Osteoblast (primary cell): ENCODE measurements at regions not wholly inside any gene's neighbourhood (a gene's known extent, or its start where the extent isn't known, plus 50 kb on each side); places are given as distances from the start of the nearest gene placed in this dataset.

Source experiments
- DNase-seq: peaks from one replicate; pipeline ENCODE4 v3.0.0; 2011; ENCODE audit warnings: low spot score, mixed read lengths; ENCODE audit not compliant: insufficient read length; ENCODE audit errors: missing footprints
- H2AFZ ChIP-seq: 2 replicates; pipeline ENCODE4 v1.6.0; 2011; ENCODE audit warnings: mild to moderate bottlenecking, low read length
- H3K27ac ChIP-seq: 2 replicates; pipeline ENCODE4 v1.5.1; 2011; ENCODE audit warnings: mild to moderate bottlenecking, low read depth, low read length, moderate library complexity
- H3K27me3 ChIP-seq: 2 replicates; pipeline ENCODE4 v1.6.0; 2012; ENCODE audit warnings: mild to moderate bottlenecking, control low read depth, inconsistent platforms, low read length, moderate library complexity; ENCODE audit not compliant: insufficient read depth
- H3K36me3 ChIP-seq: 2 replicates; pipeline ENCODE4 v1.5.1; 2011; ENCODE audit warnings: mild to moderate bottlenecking, low read length, control low read depth, moderate library complexity; ENCODE audit not compliant: insufficient read depth
- H3K4me1 ChIP-seq: 2 replicates; pipeline ENCODE4 v1.5.1; 2011; ENCODE audit warnings: mild to moderate bottlenecking, low read length, control low read depth, moderate library complexity; ENCODE audit not compliant: insufficient read depth
- H3K4me2 ChIP-seq: 2 replicates; pipeline ENCODE4 v1.6.0; 2011; ENCODE audit warnings: mild to moderate bottlenecking, low read length; ENCODE audit not compliant: insufficient read depth
- H3K4me3 ChIP-seq: fragments of 200-600 bp; sonication (generic); 3 replicates; pipeline ENCODE4 v1.5.1; 2012; ENCODE audit warnings: mild to moderate bottlenecking, low read length, inconsistent platforms; ENCODE audit not compliant: insufficient read depth
- H3K79me2 ChIP-seq: 2 replicates; pipeline ENCODE4 v1.6.0; 2012; ENCODE audit warnings: mild to moderate bottlenecking, low read length, control low read depth, inconsistent platforms; ENCODE audit not compliant: insufficient read depth
- H3K9me3 ChIP-seq: 2 replicates; pipeline ENCODE4 v1.5.1; 2011; ENCODE audit warnings: low read depth, low read length, control low read depth
- H4K20me1 ChIP-seq: 2 replicates; pipeline ENCODE4 v1.6.0; 2012; ENCODE audit warnings: mild to moderate bottlenecking, low read length, control low read depth; ENCODE audit not compliant: insufficient read depth
- CTCF ChIP-seq: IDR thresholded peaks from 2 replicates; pipeline ENCODE4 v1.5.1; 2011; ENCODE audit warnings: mild to moderate bottlenecking, low read depth, low read length, moderate library complexity; ENCODE audit errors: extremely low read depth

DNA sequence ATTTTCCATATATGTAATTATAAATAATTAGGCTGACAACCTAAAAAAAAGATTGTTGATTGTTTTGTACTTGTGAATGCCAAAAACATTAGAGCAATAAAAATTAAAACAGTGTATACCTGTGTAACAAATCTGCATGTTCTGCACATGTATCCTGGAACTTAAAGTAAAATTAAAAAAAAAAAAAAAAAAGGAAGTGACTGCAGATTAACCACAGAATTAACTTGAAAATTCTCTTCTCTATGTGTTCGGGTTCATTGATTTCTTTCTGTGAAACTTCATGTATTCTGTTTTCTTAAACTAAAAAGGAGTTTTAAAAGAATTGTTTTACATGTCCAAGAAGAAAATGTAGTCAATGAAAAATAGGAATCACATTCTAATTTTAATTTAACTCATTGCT lies 95.7 kb downstream of the FASLG start:
- DNase-seq, result no peak
- Histone ChIP-seq H3K79me2 (no peaks in the 10 kb centered on the region), H3K4me1 (no peaks in the 10 kb centered on the region), H4K20me1 (no peaks in the 10 kb centered on the region), H3K27ac (no peak overlapping the region), H3K9me3 (no peaks in the 10 kb centered on the region), H3K4me2 (no peak overlapping the region), H2AFZ (no peak overlapping the region), H3K27me3 (peaks cover 25% of the 10 kb centered on the region), H3K4me3 (no peak overlapping the region), H3K36me3 (no peaks in the 10 kb centered on the region)
- no peak for TF ChIP-seq CTCF

DNA sequence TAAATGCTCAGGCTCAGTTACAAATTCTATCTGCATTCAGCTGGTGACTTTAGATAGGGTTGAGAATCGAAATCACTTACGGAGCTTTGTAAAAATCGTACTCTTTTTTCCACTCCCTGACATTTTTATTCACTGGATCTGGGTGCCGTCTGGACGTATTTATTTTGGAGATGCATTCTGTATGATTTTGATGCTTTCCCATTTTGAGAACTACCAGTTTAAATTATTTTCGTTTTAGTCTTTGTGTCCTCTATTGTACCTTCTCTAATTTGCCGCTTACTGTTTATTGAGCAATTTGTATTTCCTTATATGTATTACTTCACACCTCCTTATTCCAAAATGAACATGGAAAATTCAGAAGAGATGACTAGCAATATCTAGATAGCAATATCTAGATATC lies 96.2 kb downstream of the FASLG start:
- no peak for DNase-seq
- H3K36me3 ChIP-seq, result no peaks in the 10 kb centered on the region
- H3K27me3 ChIP-seq, result peaks cover 24% of the 10 kb centered on the region
- H2AFZ ChIP-seq, result no peak overlapping the region
- H3K4me1 ChIP-seq, result no peaks in the 10 kb centered on the region
- no peak overlapping the region for H3K4me3 ChIP-seq
- no peak overlapping the region for H3K27ac ChIP-seq
- no peak for TF ChIP-seq CTCF
- H4K20me1 ChIP-seq, result no peaks in the 10 kb centered on the region
- H3K9me3 ChIP-seq, result no peaks in the 10 kb centered on the region
- no peaks in the 10 kb centered on the region for H3K79me2 ChIP-seq
- no peak overlapping the region for H3K4me2 ChIP-seq

- H3K27me3 ChIP-seq, result peaks cover 21% of the 10 kb centered on the region
- H4K20me1 ChIP-seq, result no peaks in the 10 kb centered on the region
- H2AFZ ChIP-seq, result no peak overlapping the region
- H3K27ac ChIP-seq, result no peak overlapping the region
- no peaks in the 10 kb centered on the region for H3K9me3 ChIP-seq
- no peaks in the 10 kb centered on the region for H3K4me1 ChIP-seq
- H3K4me3 ChIP-seq, result no peak overlapping the region
- no peak for DNase-seq
- no peak overlapping the region for H3K4me2 ChIP-seq
- no peak for TF ChIP-seq CTCF
- no peaks in the 10 kb centered on the region for H3K36me3 ChIP-seq
- H3K79me2 ChIP-seq, result no peaks in the 10 kb centered on the region
These were observed 97.1 kb downstream of the FASLG start for GRCh38 chr1:172756024-172756423.

DNA sequence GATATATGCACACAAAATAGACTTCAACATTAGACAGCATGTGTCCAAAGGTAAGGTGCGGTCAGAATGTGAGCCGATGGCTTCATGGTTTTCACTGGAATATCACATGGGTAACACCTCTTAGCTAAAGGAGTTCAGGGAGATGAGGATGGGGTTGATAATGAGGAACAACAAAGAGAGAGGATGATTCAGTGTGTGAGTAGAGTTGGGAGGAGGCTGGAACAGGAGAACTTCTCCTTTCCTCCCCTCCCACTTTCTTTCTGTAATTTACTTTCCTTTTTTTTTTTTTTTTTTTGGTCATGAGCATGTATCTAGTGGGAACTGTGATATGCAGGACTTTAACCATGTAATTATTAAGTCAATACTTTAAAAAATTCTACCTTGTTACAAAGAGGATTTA lies 99.4 kb downstream of the FASLG start:
- no peaks in the 10 kb centered on the region for H4K20me1 ChIP-seq
- DNase-seq, result no peak
- H3K27me3 ChIP-seq, result peaks cover 7% of the 10 kb centered on the region
- no peaks in the 10 kb centered on the region for H3K36me3 ChIP-seq
- no peak overlapping the region for H2AFZ ChIP-seq
- no peak overlapping the region for H3K27ac ChIP-seq
- no peaks in the 10 kb centered on the region for H3K79me2 ChIP-seq
- no peak overlapping the region for H3K4me3 ChIP-seq
- H3K4me2 ChIP-seq, result no peak overlapping the region
- no peaks in the 10 kb centered on the region for H3K9me3 ChIP-seq
- TF ChIP-seq CTCF, result no peak
- peaks cover 4% of the 10 kb centered on the region for H3K4me1 ChIP-seq
